K562 (cell line): ENCODE measurements at regions not wholly inside any gene's neighbourhood (a gene's known extent, or its start where the extent isn't known, plus 50 kb on each side); places are given as distances from the start of the nearest gene placed in this dataset.

Experiments used
- ATAC-seq: fragments of 200-7000 bp; cut with Tn5 transposase; 3 replicates; pipeline ENCODE4 v1.9.1; 2020; ENCODE audit warnings: moderate library complexity
- BruUV-seq: library from RNA; stranded (reverse); fragments of 400-500 nt; replicated peaks from 2 replicates; lab custom pipeline; 2021; lab: Mats Ljungman, UMichigan
- CTCF ChIA-PET: fragments of 300-600 bp; formaldehyde crosslinking; extraction: SDS; loops from one replicate; lab custom pipeline; 2021; ENCODE audit warnings: low intra/inter-chr PET ratio; lab: Yijun Ruan, JAX
- POLR2A ChIA-PET: fragments of 300-600, 350-650 bp; sonication (Branson Sonifier 250); formaldehyde crosslinking; extraction: SDS; loops from one replicate; lab custom pipeline; 2021; ENCODE audit warnings: antibody characterized with exemption, inconsistent platforms; lab: Yijun Ruan, JAX
- DNase-seq, 4 experiments: peaks; one replicate each; pipeline versions ENCODE4 v3.0.0 to v3.0.0-alpha.2; 2011 to 2018; ENCODE audit warnings: low spot score in 3 of 4, mixed read lengths in 3 of 4; ENCODE audit errors: extremely low read depth in 1 of 4
- FAIRE-seq: peaks from 2 replicates; lab custom pipeline; 2011; peaks lifted over from hg19 to GRCh38; lab: Jason Lieb, UNC
- H2AFZ ChIP-seq: 2 replicates; pipeline ENCODE4 v1.6.0; 2011; ENCODE audit warnings: low read depth, low read length, control low read depth, inconsistent platforms
- H3K27ac ChIP-seq: fragments of 200-600 bp; 3 replicates; pipeline ENCODE4 v1.8.0; 2011; ENCODE audit warnings: low read depth, mild to moderate bottlenecking, control low read depth, inconsistent platforms, low read length, moderate library complexity, mixed read lengths; ENCODE audit errors: extremely low read depth
- H3K27me3 ChIP-seq, 2 experiments: fragments of 300-600 bp in 1 of 2; 2 replicates in 1 of 2; 3 replicates in 1 of 2; pipeline versions ENCODE4 v1.6.0 to v1.8.0; 2011; ENCODE audit warnings: inconsistent platforms in 2 of 2, low read length in 2 of 2, mild to moderate bottlenecking in 1 of 2, mixed read lengths in 1 of 2, moderate library complexity in 1 of 2; ENCODE audit not compliant: control insufficient read depth in 2 of 2, insufficient read depth in 2 of 2
- H3K36me3 ChIP-seq: fragments of 300-600 bp; 3 replicates; pipeline ENCODE4 v1.8.0; 2011; ENCODE audit warnings: mild to moderate bottlenecking, low read length, inconsistent platforms; ENCODE audit not compliant: control insufficient read depth, insufficient read depth
- H3K4me1 ChIP-seq, 2 experiments: fragments of 200-600 bp in 1 of 2; replicated peaks in 1 of 2; 2 replicates in 1 of 2; 3 replicates in 1 of 2; pipeline versions ENCODE4 v1.5.1 to v1.8.0; 2011; ENCODE audit warnings: inconsistent platforms in 2 of 2, low read length in 2 of 2, mild to moderate bottlenecking in 1 of 2, mixed read lengths in 1 of 2, moderate library complexity in 1 of 2; ENCODE audit not compliant: control insufficient read depth in 2 of 2, insufficient read depth in 2 of 2
- H3K4me2 ChIP-seq: 2 replicates; pipeline ENCODE4 v1.6.1; 2011; ENCODE audit warnings: low read length, control low read depth, inconsistent platforms, mixed read lengths; ENCODE audit not compliant: insufficient read depth
- H3K4me3 ChIP-seq: fragments of 200-600 bp; sonication (generic), shearing (Covaris generic); 2 replicates; pipeline ENCODE4 v1.5.1; 2016; ENCODE audit warnings: control low read depth, inconsistent platforms
- H3K79me2 ChIP-seq: fragments of 200-600 bp; 3 replicates; pipeline ENCODE4 v1.8.0; 2011; ENCODE audit warnings: low read length, inconsistent platforms; ENCODE audit not compliant: control insufficient read depth, insufficient read depth
- H3K9ac ChIP-seq, 2 experiments: 2 replicates each; pipeline versions ENCODE4 v1.6.0 to v1.6.1; 2011; ENCODE audit warnings: low read depth in 2 of 2, low read length in 2 of 2, control low read depth in 1 of 2, inconsistent platforms in 1 of 2, mild to moderate bottlenecking in 1 of 2, mixed read lengths in 1 of 2; ENCODE audit not compliant: insufficient read depth in 1 of 2
- H3K9me1 ChIP-seq: one replicate; pipeline ENCODE4 v1.6.0; 2011; ENCODE audit warnings: inconsistent platforms, mild to moderate bottlenecking, low read length, moderate library complexity; ENCODE audit not compliant: control insufficient read depth, insufficient read depth
- H3K9me3 ChIP-seq: replicated peaks from 2 replicates; pipeline ENCODE4 v1.5.1; 2011; ENCODE audit warnings: low read depth, low read length, inconsistent platforms; ENCODE audit not compliant: control insufficient read depth, insufficient read depth
- H4K20me1 ChIP-seq: replicated peaks from 2 replicates; pipeline ENCODE4 v1.6.1; 2011; ENCODE audit warnings: low read length, inconsistent platforms, mixed read lengths; ENCODE audit not compliant: control insufficient read depth, insufficient read depth
- ARID2 ChIP-seq: fragments of 450-650 bp; IDR thresholded peaks from 2 replicates; pipeline ENCODE4 v1.6.1; 2017; ENCODE audit warnings: antibody characterized with exemption, mild to moderate bottlenecking
- L3MBTL2 ChIP-seq: fragments of 450-650 bp; IDR thresholded peaks from 2 replicates; pipeline ENCODE4 v1.6.1; 2016; ENCODE audit warnings: mild to moderate bottlenecking, moderate library complexity
- MBD1 ChIP-seq: fragments of 250-450 bp; sonication (Bioruptor Pico); IDR thresholded peaks from 2 replicates; pipeline ENCODE4 v1.8.0; 2022; ENCODE audit warnings: inconsistent platforms
- NONO ChIP-seq, 2 experiments: fragments of 200-400 bp in 1 of 2; fragments of 450-650 bp in 1 of 2; formaldehyde crosslinking in 1 of 2; IDR thresholded peaks; 2 replicates each; pipeline ENCODE4 v1.6.1; 2017; ENCODE audit warnings: low read depth in 2 of 2, mild to moderate bottlenecking in 2 of 2, moderate library complexity in 2 of 2, low read length in 1 of 2
- PRPF4 ChIP-seq: fragments of 200-400 bp; formaldehyde crosslinking; IDR thresholded peaks from one replicate; pipeline ENCODE4 v1.6.1; 2017; ENCODE audit warnings: low read length, low read depth, mild to moderate bottlenecking; ENCODE audit not compliant: insufficient read depth, poor library complexity, severe bottlenecking
- SMC3 ChIP-seq: conservative IDR thresholded peaks from 2 replicates; pipeline ENCODE4 v1.6.1; 2011; ENCODE audit warnings: low read depth, low read length, improper control_type of control experiment; ENCODE audit not compliant: insufficient read depth
- TCF7L2 ChIP-seq: fragments of 150-350 bp; IDR thresholded peaks from 2 replicates; pipeline ENCODE4 v1.6.1; 2016; ENCODE audit warnings: low read depth, mild to moderate bottlenecking, low read length, moderate library complexity
- ZKSCAN1 ChIP-seq: fragments of 150-350 bp; IDR thresholded peaks from 2 replicates; pipeline ENCODE4 v1.6.1; 2016; ENCODE audit warnings: low read depth, low read length
- ZNF408 ChIP-seq: fragments of 250-450 bp; sonication (Bioruptor Pico); IDR thresholded peaks from 2 replicates; pipeline ENCODE4 v1.4.0; 2020; ENCODE audit warnings: low read depth, mild to moderate bottlenecking, moderate library complexity
- WGBS: fragments of 100-300 bp; shearing (Covaris generic); methylation state at CpG from one replicate; pipeline ENCODE4 v1.1.6; 2016; ENCODE audit warnings: low coverage, mixed read lengths; ENCODE audit not compliant: insufficient coverage; ENCODE audit errors: missing lambda C conversion rate; 5-methylcytosine and 5-hydroxymethylcytosine counted together
- in situ Hi-C: fragments of 300-500 bp; cut with MboI; formaldehyde crosslinking; loops from 4 replicates; pipeline ENCODE4 v1.15.0; 2018; ENCODE audit warnings: inconsistent platforms, mixed read lengths
- intact Hi-C: fragments of 100-400 bp; cut with micrococcal nuclease; formaldehyde crosslinking; loops from 2 replicates; pipeline ENCODE4 v1.14.2; 2022
- TF ChIP-seq, protein P1 (sequence below): fragments of 250-450 bp; sonication (Bioruptor Pico); IDR thresholded peaks from 2 replicates; pipeline ENCODE4 v1.4.0; 2020; ENCODE audit warnings: mild to moderate bottlenecking, moderate library complexity

DNA sequence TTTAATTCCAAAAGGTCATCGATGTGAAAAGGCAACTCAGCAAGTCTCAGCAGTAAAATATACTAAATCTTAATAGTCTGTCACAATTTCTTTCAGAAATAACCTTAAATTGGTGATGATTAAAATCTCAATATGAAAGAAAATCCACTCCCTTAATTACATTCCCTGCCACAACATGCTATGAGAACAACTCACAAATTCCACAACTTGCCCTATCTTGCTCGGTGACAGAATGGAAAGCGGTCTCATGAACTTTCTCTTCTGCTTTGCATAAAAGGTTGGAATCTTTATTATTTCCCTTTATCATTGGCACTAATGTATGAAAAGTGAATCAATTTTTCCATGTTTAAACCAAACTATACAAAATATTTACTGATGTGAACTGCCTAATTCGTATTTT, 380.8 kb downstream of the TMA16 start (continued):
- TF ChIP-seq TCF7L2, result no peak
- TF ChIP-seq SMC3, result no peak
- TF ChIP-seq MBD1 (CRISPR knock-in tag), result no peak
- TF ChIP-seq NONO (IDR thresholded peaks at IDR 0.05; ENCODE audit: low read depth in 2 of 2, low read length in 1 of 2), result no peak
- TF ChIP-seq, all 486 proteins: peak for 0

- Histone ChIP-seq H4K20me1 (no peaks in the 10 kb centered on the region), H3K79me2 (no peaks in the 10 kb centered on the region), H3K9me3 (no peaks in the 10 kb centered on the region), H3K9ac (no peak overlapping the region), H3K27ac (no peak overlapping the region), H2AFZ (no peak overlapping the region), H3K4me1 (no peaks in the 10 kb centered on the region), H3K36me3 (no peaks in the 10 kb centered on the region), H3K4me2 (no peak overlapping the region), H3K4me3 (no peak overlapping the region), H3K9me1 (no peaks in the 10 kb centered on the region), H3K27me3 (no peaks in the 10 kb centered on the region)
- ChIA-PET CTCF (no interaction called here), POLR2A (no interaction called here)
- DNase-seq (no peak), ATAC-seq (no peak), FAIRE-seq (no peak)
- 0% methylated on average over 3 of the region's 3 CpGs for WGBS
- intact Hi-C loops (no loop called here), in situ Hi-C loops (no loop called here)
- no peak for TF ChIP-seq ZKSCAN1
- no peak for TF ChIP-seq L3MBTL2
- no peak for TF ChIP-seq ZNF408 (CRISPR knock-in tag)
- no peak for TF ChIP-seq PRPF4
- TF ChIP-seq, protein P1, sequence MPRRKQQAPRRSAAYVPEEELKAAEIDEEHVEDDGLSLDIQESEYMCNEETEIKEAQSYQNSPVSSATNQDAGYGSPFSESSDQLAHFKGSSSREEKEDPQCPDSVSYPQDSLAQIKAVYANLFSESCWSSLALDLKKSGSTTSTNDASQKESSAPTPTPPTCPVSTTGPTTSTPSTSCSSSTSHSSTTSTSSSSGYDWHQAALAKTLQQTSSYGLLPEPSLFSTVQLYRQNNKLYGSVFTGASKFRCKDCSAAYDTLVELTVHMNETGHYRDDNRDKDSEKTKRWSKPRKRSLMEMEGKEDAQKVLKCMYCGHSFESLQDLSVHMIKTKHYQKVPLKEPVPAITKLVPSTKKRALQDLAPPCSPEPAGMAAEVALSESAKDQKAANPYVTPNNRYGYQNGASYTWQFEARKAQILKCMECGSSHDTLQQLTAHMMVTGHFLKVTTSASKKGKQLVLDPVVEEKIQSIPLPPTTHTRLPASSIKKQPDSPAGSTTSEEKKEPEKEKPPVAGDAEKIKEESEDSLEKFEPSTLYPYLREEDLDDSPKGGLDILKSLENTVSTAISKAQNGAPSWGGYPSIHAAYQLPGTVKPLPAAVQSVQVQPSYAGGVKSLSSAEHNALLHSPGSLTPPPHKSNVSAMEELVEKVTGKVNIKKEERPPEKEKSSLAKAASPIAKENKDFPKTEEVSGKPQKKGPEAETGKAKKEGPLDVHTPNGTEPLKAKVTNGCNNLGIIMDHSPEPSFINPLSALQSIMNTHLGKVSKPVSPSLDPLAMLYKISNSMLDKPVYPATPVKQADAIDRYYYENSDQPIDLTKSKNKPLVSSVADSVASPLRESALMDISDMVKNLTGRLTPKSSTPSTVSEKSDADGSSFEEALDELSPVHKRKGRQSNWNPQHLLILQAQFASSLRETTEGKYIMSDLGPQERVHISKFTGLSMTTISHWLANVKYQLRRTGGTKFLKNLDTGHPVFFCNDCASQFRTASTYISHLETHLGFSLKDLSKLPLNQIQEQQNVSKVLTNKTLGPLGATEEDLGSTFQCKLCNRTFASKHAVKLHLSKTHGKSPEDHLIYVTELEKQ (CRISPR knock-in tag), result no peak
- no peak for TF ChIP-seq ARID2
- no TSS peak for BruUV-seq
These were observed 384.0 kb downstream of the TMA16 start for GRCh38 chr4:163878336-163879121.
